HepG2 (cell line): ENCODE measurements at regions not wholly inside any gene's neighbourhood (a gene's known extent, or its start where the extent isn't known, plus 50 kb on each side); places are given as distances from the start of the nearest gene placed in this dataset.

ENCODE experiments used
- ATAC-seq: fragments of 200-7000 bp; cut with Tn5 transposase; 3 replicates; pipeline ENCODE4 v1.9.1; 2020; ENCODE audit warnings: mild to moderate bottlenecking, moderate library complexity
- BruUV-seq: library from RNA; stranded (reverse); fragments of 400-500 nt; replicated peaks from 2 replicates; lab custom pipeline; 2021; lab: Mats Ljungman, UMichigan
- CTCF ChIA-PET: fragments of 300-600 bp; formaldehyde crosslinking; extraction: SDS; loops from one replicate; lab custom pipeline; 2021; ENCODE audit warnings: low total read pairs, inconsistent platforms, low intra/inter-chr PET ratio; lab: Yijun Ruan, JAX
- POLR2A ChIA-PET: fragments of 350-600 bp; sonication (Branson Sonifier 250); formaldehyde crosslinking; loops from one replicate; lab custom pipeline; 2020; ENCODE audit warnings: antibody characterized with exemption, inconsistent platforms; lab: Yijun Ruan, JAX
- DNase-seq: peaks from one replicate; pipeline ENCODE4 v3.0.0-alpha.2; 2015; ENCODE audit warnings: low spot score
- FAIRE-seq: peaks from 3 replicates; lab custom pipeline; 2011; peaks lifted over from hg19 to GRCh38; lab: Jason Lieb, UNC
- H2AFZ ChIP-seq: one replicate; pipeline ENCODE4 v1.6.1; 2011; ENCODE audit warnings: low read length, inconsistent platforms
- H3K27ac ChIP-seq: fragments of 300-600 bp; 3 replicates; pipeline ENCODE4 v1.8.0; 2011; ENCODE audit warnings: mixed run types, mild to moderate bottlenecking, mixed read lengths, low read length, inconsistent platforms; ENCODE audit not compliant: insufficient read depth; ENCODE audit errors: extremely low read length
- H3K27me3 ChIP-seq, 2 experiments: fragments of 200-600 bp in 1 of 2; 2 replicates in 1 of 2; 3 replicates in 1 of 2; pipeline versions ENCODE4 v1.6.0 to v1.8.0; 2011; ENCODE audit warnings: low read length in 2 of 2, mild to moderate bottlenecking in 2 of 2, moderate library complexity in 2 of 2, inconsistent platforms in 1 of 2; ENCODE audit not compliant: insufficient read depth in 2 of 2, control insufficient read depth in 1 of 2
- H3K36me3 ChIP-seq, 2 experiments: fragments of 200-600 bp in 1 of 2; replicated peaks in 1 of 2; 2 replicates in 1 of 2; 3 replicates in 1 of 2; pipeline versions ENCODE4 v1.5.1 to v1.8.0; 2011; ENCODE audit warnings: low read length in 2 of 2, inconsistent platforms in 1 of 2; ENCODE audit not compliant: insufficient read depth in 2 of 2, control insufficient read depth in 1 of 2
- H3K4me1 ChIP-seq: 2 replicates; pipeline ENCODE4 v1.5.1; 2012; ENCODE audit warnings: low read length, inconsistent platforms; ENCODE audit not compliant: insufficient read depth
- H3K4me2 ChIP-seq: 2 replicates; pipeline ENCODE4 v1.6.0; 2011; ENCODE audit warnings: low read depth, low read length, inconsistent platforms
- H3K4me3 ChIP-seq, 3 experiments: fragments of 200-600 bp in 1 of 3; sonication (generic), shearing (Covaris generic) in 1 of 3; replicated peaks in 1 of 3; 2 replicates each; pipeline ENCODE4 v1.5.1; 2011 to 2016; ENCODE audit warnings: low read length in 3 of 3, inconsistent platforms in 2 of 3, low read depth in 2 of 3, mild to moderate bottlenecking in 2 of 3, control low read depth in 1 of 3, mixed read lengths in 1 of 3; ENCODE audit not compliant: insufficient read depth in 1 of 3
- H3K79me2 ChIP-seq: one replicate; pipeline ENCODE4 v1.6.1; 2011; ENCODE audit warnings: low read length, inconsistent platforms; ENCODE audit not compliant: insufficient read depth
- H3K9ac ChIP-seq: 2 replicates; pipeline ENCODE4 v1.6.0; 2011; ENCODE audit warnings: mild to moderate bottlenecking, low read depth, low read length, inconsistent platforms; ENCODE audit not compliant: insufficient read depth
- H3K9me3 ChIP-seq: 2 replicates; pipeline ENCODE4 v1.5.1; 2012; ENCODE audit warnings: mild to moderate bottlenecking, low read length
- H4K20me1 ChIP-seq: 2 replicates; pipeline ENCODE4 v1.6.0; 2011; ENCODE audit warnings: inconsistent platforms, mild to moderate bottlenecking, low read length, moderate library complexity; ENCODE audit not compliant: insufficient read depth
- AHDC1 ChIP-seq: sonication (generic); formaldehyde crosslinking; IDR thresholded peaks from 2 replicates; pipeline ENCODE4 v1.5.1; 2020; ENCODE audit warnings: mild to moderate bottlenecking, missing genetic modification reagents, borderline replicate concordance
- ATF7 ChIP-seq, 2 experiments: fragments of 450-650 bp in 1 of 2; sonication (generic) in 1 of 2; formaldehyde crosslinking in 1 of 2; IDR thresholded peaks; 2 replicates each; pipeline versions ENCODE4 v1.4.0 to v1.6.1; 2016 to 2020; ENCODE audit warnings: antibody characterized with exemption in 1 of 2, mild to moderate bottlenecking in 1 of 2, missing genetic modification reagents in 1 of 2
- KDM6A ChIP-seq: IDR thresholded peaks from 2 replicates; pipeline ENCODE4 v1.6.1; 2016; ENCODE audit warnings: low read depth
- MTERF4 ChIP-seq: sonication (generic); formaldehyde crosslinking; IDR thresholded peaks from 2 replicates; pipeline ENCODE4 v1.8.0; 2023; ENCODE audit warnings: mild to moderate bottlenecking, missing genetic modification reagents
- MYC ChIP-seq: sonication (generic); formaldehyde crosslinking; IDR thresholded peaks from 2 replicates; pipeline ENCODE4 v1.9.0; 2021; ENCODE audit warnings: missing genetic modification reagents, borderline replicate concordance
- NCOA5 ChIP-seq: sonication (generic); formaldehyde crosslinking; IDR thresholded peaks from 2 replicates; pipeline ENCODE4 v1.4.0; 2020; ENCODE audit warnings: missing genetic modification reagents
- SMAD3 ChIP-seq: sonication (generic); formaldehyde crosslinking; IDR thresholded peaks from 2 replicates; pipeline ENCODE4 v1.4.0; 2020; ENCODE audit warnings: missing genetic modification reagents
- SNAPC5 ChIP-seq: sonication (generic); formaldehyde crosslinking; IDR thresholded peaks from 2 replicates; pipeline ENCODE4 v1.8.1; 2023; ENCODE audit warnings: mild to moderate bottlenecking, missing genetic modification reagents, borderline replicate concordance
- TEAD3 ChIP-seq: optimal IDR thresholded peaks from 2 replicates; pipeline ENCODE3; 2016; ENCODE audit warnings: borderline replicate concordance
- ZBTB43 ChIP-seq: sonication (generic); formaldehyde crosslinking; conservative IDR thresholded peaks from 2 replicates; pipeline ENCODE4 v1.4.0; 2020; ENCODE audit warnings: missing genetic modification reagents
- ZNF331 ChIP-seq: sonication (generic); formaldehyde crosslinking; IDR thresholded peaks from 2 replicates; pipeline ENCODE4 v1.4.0; 2020; ENCODE audit warnings: missing genetic modification reagents
- ZNF343 ChIP-seq: sonication (generic); formaldehyde crosslinking; IDR thresholded peaks from 2 replicates; pipeline ENCODE4 v1.4.0; 2020; ENCODE audit warnings: mild to moderate bottlenecking, missing genetic modification reagents
- ZNF687 ChIP-seq: sonication (generic); formaldehyde crosslinking; IDR thresholded peaks from 2 replicates; pipeline ENCODE4 v1.5.1; 2020; ENCODE audit warnings: mild to moderate bottlenecking, missing genetic modification reagents, moderate library complexity
- WGBS: methylation state at CpG from one replicate; pipeline ENCODE4 v1.1.6; 2017; ENCODE audit warnings: low lambda C conversion rate; 5-methylcytosine and 5-hydroxymethylcytosine counted together
- in situ Hi-C: cut with HindIII; loops from 2 replicates; pipeline ENCODE4 v1.10.0; 2017; ENCODE audit warnings: low pct_unique_long_range_greater_than_20kb; ENCODE audit not compliant: extremely low pct_ligation_motif_present
- intact Hi-C: fragments of 100-400 bp; cut with micrococcal nuclease; formaldehyde crosslinking; loops from one replicate; pipeline ENCODE4 v1.10.0; 2022; ENCODE audit not compliant: unreplicated experiment

- ChIA-PET POLR2A (interaction anchor here (1.0 to 2.1 kb wide), 4 partner anchors 60 to 149 kb away, joined by 3 to 6 read pairs (median 3); partner anchors contain the start of gene FOXQ1), CTCF (no interaction called here)
- intact Hi-C loops (no loop called here), in situ Hi-C loops (no loop called here)
- no peaks in the 10 kb centered on the region for H3K9me3 ChIP-seq
- H3K27ac ChIP-seq, result no peak overlapping the region
- ATAC-seq (no peak), DNase-seq (no peak), FAIRE-seq (no peak)
- H2AFZ ChIP-seq, result no peak overlapping the region
- H3K4me3 ChIP-seq, result no peak overlapping the region
- no peak overlapping the region for H3K4me2 ChIP-seq
- 94% methylated on average over 5 of the region's 5 CpGs for WGBS
- H3K79me2 ChIP-seq, result peaks cover 5% of the 10 kb centered on the region
- peaks cover 43% of the 10 kb centered on the region for H3K4me1 ChIP-seq
- H4K20me1 ChIP-seq, result peaks cover 3% of the 10 kb centered on the region; the same call in 1 of the 2 replicates
- H3K36me3 ChIP-seq, result peaks cover 2 to 12% of the 10 kb centered on the region in 2 experiments; a peak in 4 of 5 replicates
- no TSS peak for BruUV-seq
- H3K9ac ChIP-seq, result no peak overlapping the region
- H3K27me3 ChIP-seq, result no peaks in the 10 kb centered on the region
- TF ChIP-seq TEAD3 (CRISPR knock-in tag) (no peak), ZNF687 (no peak), SNAPC5 (no peak), NCOA5 (CRISPR knock-in tag) (no peak), ZBTB43 (no peak), AHDC1 (CRISPR knock-in tag) (no peak), KDM6A (CRISPR knock-in tag) (no peak), MYC (CRISPR knock-in tag) (no peak), SMAD3 (CRISPR knock-in tag) (no peak), ZNF331 (CRISPR knock-in tag) (no peak), ATF7 (IDR thresholded peaks at IDR 0.05) (no peak), ATF7 (CRISPR knock-in tag; IDR thresholded peaks at IDR 0.05) (no peak), ZNF343 (CRISPR knock-in tag) (no peak), MTERF4 (no peak)
Measured at GRCh38 chr6:1203546-1203945, 108.4 kb upstream of the FOXQ1 start.
